GM23338 (cell line): ENCODE measurements at regions not wholly inside any gene's neighbourhood (a gene's known extent, or its start where the extent isn't known, plus 50 kb on each side); places are given as distances from the start of the nearest gene placed in this dataset.

Experiments
- ATAC-seq: fragments of 200-7000 bp; cut with Tn5 transposase; 3 replicates; pipeline ENCODE4 v1.9.1; 2020
- DNase-seq: peaks from one replicate; pipeline ENCODE4 v3.0.0-alpha.2; 2015; ENCODE audit warnings: low spot score
- H2AFZ ChIP-seq: fragments of 200-600 bp; sonication (generic); 2 replicates; pipeline ENCODE4 v1.8.0; 2016; ENCODE audit warnings: antibody characterized with exemption, mild to moderate bottlenecking, moderate library complexity
- H3F3A ChIP-seq: fragments of 200-600 bp; sonication (generic); replicated peaks from 2 replicates; pipeline ENCODE4 v1.8.0; 2017; ENCODE audit warnings: antibody characterized with exemption, mixed run types, low read depth
- H3K27ac ChIP-seq: fragments of 200-600 bp; sonication (generic); 2 replicates; pipeline ENCODE4 v1.6.1; 2016; ENCODE audit warnings: low read depth
- H3K27me3 ChIP-seq: fragments of 200-600 bp; sonication (generic); 2 replicates; pipeline ENCODE4 v1.8.0; 2016; ENCODE audit warnings: mild to moderate bottlenecking, mixed run types, moderate library complexity; ENCODE audit not compliant: insufficient read depth
- H3K36me3 ChIP-seq: fragments of 200-600 bp; sonication (generic); 2 replicates; pipeline ENCODE4 v1.8.0; 2016; ENCODE audit warnings: mild to moderate bottlenecking; ENCODE audit not compliant: insufficient read depth
- H3K4me1 ChIP-seq: fragments of 200-600 bp; sonication (generic); 2 replicates; pipeline ENCODE4 v1.8.0; 2016; ENCODE audit warnings: mild to moderate bottlenecking, moderate library complexity; ENCODE audit not compliant: insufficient read depth
- H3K4me2 ChIP-seq: fragments of 200-600 bp; sonication (generic); 2 replicates; pipeline ENCODE4 v1.7.1; 2017; ENCODE audit warnings: mixed run types
- H3K4me3 ChIP-seq: fragments of 200-600 bp; sonication (generic); 2 replicates; pipeline ENCODE4 v1.6.1; 2016; ENCODE audit warnings: mixed run types
- H3K79me2 ChIP-seq: fragments of 200-600 bp; sonication (generic); replicated peaks from 2 replicates; pipeline ENCODE4 v1.8.0; 2017; ENCODE audit warnings: mild to moderate bottlenecking; ENCODE audit not compliant: insufficient read depth
- H3K9me2 ChIP-seq: fragments of 200-600 bp; sonication (generic); 2 replicates; pipeline ENCODE4 v1.8.0; 2017; ENCODE audit not compliant: insufficient read depth
- H4K20me1 ChIP-seq: fragments of 200-600 bp; sonication (generic); replicated peaks from 2 replicates; pipeline ENCODE4 v1.8.0; 2017; ENCODE audit warnings: mild to moderate bottlenecking; ENCODE audit not compliant: insufficient read depth
- H3K27ac Mint-ChIP-seq: 2 replicates; pipeline ENCODE4 v1.8.0; 2020; ENCODE audit warnings: inconsistent platforms, mild to moderate bottlenecking, moderate library complexity, mixed read lengths
- H3K27me3 Mint-ChIP-seq: 3 replicates; pipeline ENCODE4 v1.8.0; 2022; ENCODE audit warnings: low read depth, mild to moderate bottlenecking, moderate library complexity, mixed read lengths, inconsistent platforms; ENCODE audit not compliant: insufficient read depth, poor library complexity
- H3K36me3 Mint-ChIP-seq: 3 replicates; pipeline ENCODE4 v1.8.0; 2021; ENCODE audit warnings: low read depth, mild to moderate bottlenecking, inconsistent platforms, moderate library complexity, mixed read lengths
- H3K4me1 Mint-ChIP-seq: 3 replicates; pipeline ENCODE4 v1.8.0; 2020; ENCODE audit warnings: mild to moderate bottlenecking, inconsistent platforms, mixed read lengths
- H3K4me3 Mint-ChIP-seq: 3 replicates; pipeline ENCODE4 v1.8.0; 2021; ENCODE audit warnings: moderate library complexity, mild to moderate bottlenecking, inconsistent platforms, mixed read lengths
- H3K9me3 Mint-ChIP-seq: 3 replicates; pipeline ENCODE4 v1.8.0; 2020; ENCODE audit warnings: moderate library complexity, mild to moderate bottlenecking, inconsistent platforms, mixed read lengths
- CREB1 ChIP-seq: fragments of 250-450 bp; sonication (Bioruptor Pico); IDR thresholded peaks from 2 replicates; pipeline ENCODE4 v1.5.0; 2020; ENCODE audit warnings: low read depth, mild to moderate bottlenecking, moderate library complexity
- EZH2 ChIP-seq: fragments of 200-600 bp; sonication (generic); IDR thresholded peaks from one replicate; pipeline ENCODE4 v1.8.0; 2017; ENCODE audit warnings: antibody characterized with exemption, mild to moderate bottlenecking, low read depth; ENCODE audit not compliant: unreplicated experiment
- EZH2phosphoT487 ChIP-seq: fragments of 200-600 bp; sonication (generic); IDR thresholded peaks from one replicate; pipeline ENCODE4 v1.8.1; 2018; ENCODE audit warnings: antibody characterized with exemption; ENCODE audit not compliant: unreplicated experiment
- JUNB ChIP-seq: IDR thresholded peaks from one replicate; pipeline ENCODE4 v1.6.1; 2016; ENCODE audit warnings: antibody characterized with exemption; ENCODE audit not compliant: unreplicated experiment
- POLR2AphosphoS5 ChIP-seq: IDR thresholded peaks from 2 replicates; pipeline ENCODE4 v1.6.1; 2016; ENCODE audit warnings: antibody characterized with exemption, low read depth
- ZNF114 ChIP-seq: fragments of 250-450 bp; sonication (Bioruptor Pico); IDR thresholded peaks from 2 replicates; pipeline ENCODE4 v1.5.0; 2020; ENCODE audit warnings: mild to moderate bottlenecking, moderate library complexity
- TF ChIP-seq, protein P1 (sequence below): IDR thresholded peaks from 2 replicates; pipeline ENCODE4 v1.6.1; 2016; ENCODE audit warnings: antibody characterized with exemption
- TF ChIP-seq, protein P2 (sequence below): IDR thresholded peaks from one replicate; pipeline ENCODE4 v1.6.1; 2018; ENCODE audit warnings: antibody characterized with exemption; ENCODE audit not compliant: unreplicated experiment
- TF ChIP-seq, protein P3 (sequence below): fragments of 250-450 bp; sonication (Bioruptor Pico); IDR thresholded peaks from 2 replicates; pipeline ENCODE4 v1.5.0; 2020; ENCODE audit warnings: mild to moderate bottlenecking, moderate library complexity
- TF ChIP-seq, protein P4 (sequence below), 2 experiments: fragments of 200-600 bp in 1 of 2; sonication (generic) in 1 of 2; conservative IDR thresholded peaks; 2 replicates each; pipeline versions ENCODE4 v1.5.1 to v1.6.1; 2016 to 2017; ENCODE audit warnings: antibody characterized with exemption in 2 of 2, low read depth in 2 of 2, mild to moderate bottlenecking in 2 of 2, moderate library complexity in 1 of 2

DNA sequence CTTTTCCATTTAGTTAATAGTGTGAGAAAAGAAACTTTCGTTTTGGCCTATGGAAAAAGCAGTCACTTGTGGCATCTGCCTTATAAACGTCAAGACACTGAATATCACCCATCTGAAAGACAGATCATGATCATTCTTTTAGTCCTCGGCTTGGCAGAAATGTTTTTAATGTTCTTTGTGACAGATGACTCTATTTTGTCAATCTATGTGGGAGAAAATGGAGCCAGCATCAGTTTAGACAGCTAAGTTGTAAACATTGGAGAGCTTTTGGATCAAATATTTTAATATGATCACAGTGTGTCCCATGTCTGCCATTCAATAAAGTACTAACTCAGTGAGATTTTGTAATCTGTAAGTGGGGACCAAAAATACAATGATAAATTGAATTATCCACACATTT, 85.1 kb upstream of the LUZP2 start:
- Histone ChIP-seq H3K36me3 (no peaks in the 10 kb centered on the region), H3K4me2 (no peak overlapping the region), H3F3A (no peaks in the 10 kb centered on the region), H2AFZ (no peak overlapping the region), H3K4me1 (no peaks in the 10 kb centered on the region), H3K4me3 (no peak overlapping the region), H4K20me1 (no peaks in the 10 kb centered on the region), H3K27me3 (no peaks in the 10 kb centered on the region), H3K79me2 (no peaks in the 10 kb centered on the region), H3K9me2 (no peaks in the 10 kb centered on the region), H3K27ac (no peak overlapping the region)
- peaks cover 8% of the 10 kb centered on the region for H3K9me3 Mint-ChIP-seq
- no peaks in the 10 kb centered on the region for H3K27me3 Mint-ChIP-seq
- H3K36me3 Mint-ChIP-seq: peaks cover 3% of the 10 kb centered on the region; the same call in 2 of the 3 replicates
- H3K4me1 Mint-ChIP-seq: no peaks in the 10 kb centered on the region; the same call in 2 of the 3 replicates
- ATAC-seq (no peak), DNase-seq (no peak)
- H3K27ac Mint-ChIP-seq: no peak overlapping the region
- no peak overlapping the region for H3K4me3 Mint-ChIP-seq
- TF ChIP-seq ZNF114 (CRISPR knock-in tag): no peak
- TF ChIP-seq EZH2: no peak
- no peak for TF ChIP-seq JUNB
- TF ChIP-seq, protein P1, sequence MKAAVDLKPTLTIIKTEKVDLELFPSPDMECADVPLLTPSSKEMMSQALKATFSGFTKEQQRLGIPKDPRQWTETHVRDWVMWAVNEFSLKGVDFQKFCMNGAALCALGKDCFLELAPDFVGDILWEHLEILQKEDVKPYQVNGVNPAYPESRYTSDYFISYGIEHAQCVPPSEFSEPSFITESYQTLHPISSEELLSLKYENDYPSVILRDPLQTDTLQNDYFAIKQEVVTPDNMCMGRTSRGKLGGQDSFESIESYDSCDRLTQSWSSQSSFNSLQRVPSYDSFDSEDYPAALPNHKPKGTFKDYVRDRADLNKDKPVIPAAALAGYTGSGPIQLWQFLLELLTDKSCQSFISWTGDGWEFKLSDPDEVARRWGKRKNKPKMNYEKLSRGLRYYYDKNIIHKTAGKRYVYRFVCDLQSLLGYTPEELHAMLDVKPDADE: no peak
- TF ChIP-seq, protein P2, sequence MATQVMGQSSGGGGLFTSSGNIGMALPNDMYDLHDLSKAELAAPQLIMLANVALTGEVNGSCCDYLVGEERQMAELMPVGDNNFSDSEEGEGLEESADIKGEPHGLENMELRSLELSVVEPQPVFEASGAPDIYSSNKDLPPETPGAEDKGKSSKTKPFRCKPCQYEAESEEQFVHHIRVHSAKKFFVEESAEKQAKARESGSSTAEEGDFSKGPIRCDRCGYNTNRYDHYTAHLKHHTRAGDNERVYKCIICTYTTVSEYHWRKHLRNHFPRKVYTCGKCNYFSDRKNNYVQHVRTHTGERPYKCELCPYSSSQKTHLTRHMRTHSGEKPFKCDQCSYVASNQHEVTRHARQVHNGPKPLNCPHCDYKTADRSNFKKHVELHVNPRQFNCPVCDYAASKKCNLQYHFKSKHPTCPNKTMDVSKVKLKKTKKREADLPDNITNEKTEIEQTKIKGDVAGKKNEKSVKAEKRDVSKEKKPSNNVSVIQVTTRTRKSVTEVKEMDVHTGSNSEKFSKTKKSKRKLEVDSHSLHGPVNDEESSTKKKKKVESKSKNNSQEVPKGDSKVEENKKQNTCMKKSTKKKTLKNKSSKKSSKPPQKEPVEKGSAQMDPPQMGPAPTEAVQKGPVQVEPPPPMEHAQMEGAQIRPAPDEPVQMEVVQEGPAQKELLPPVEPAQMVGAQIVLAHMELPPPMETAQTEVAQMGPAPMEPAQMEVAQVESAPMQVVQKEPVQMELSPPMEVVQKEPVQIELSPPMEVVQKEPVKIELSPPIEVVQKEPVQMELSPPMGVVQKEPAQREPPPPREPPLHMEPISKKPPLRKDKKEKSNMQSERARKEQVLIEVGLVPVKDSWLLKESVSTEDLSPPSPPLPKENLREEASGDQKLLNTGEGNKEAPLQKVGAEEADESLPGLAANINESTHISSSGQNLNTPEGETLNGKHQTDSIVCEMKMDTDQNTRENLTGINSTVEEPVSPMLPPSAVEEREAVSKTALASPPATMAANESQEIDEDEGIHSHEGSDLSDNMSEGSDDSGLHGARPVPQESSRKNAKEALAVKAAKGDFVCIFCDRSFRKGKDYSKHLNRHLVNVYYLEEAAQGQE: no peak
- TF ChIP-seq, protein P3, sequence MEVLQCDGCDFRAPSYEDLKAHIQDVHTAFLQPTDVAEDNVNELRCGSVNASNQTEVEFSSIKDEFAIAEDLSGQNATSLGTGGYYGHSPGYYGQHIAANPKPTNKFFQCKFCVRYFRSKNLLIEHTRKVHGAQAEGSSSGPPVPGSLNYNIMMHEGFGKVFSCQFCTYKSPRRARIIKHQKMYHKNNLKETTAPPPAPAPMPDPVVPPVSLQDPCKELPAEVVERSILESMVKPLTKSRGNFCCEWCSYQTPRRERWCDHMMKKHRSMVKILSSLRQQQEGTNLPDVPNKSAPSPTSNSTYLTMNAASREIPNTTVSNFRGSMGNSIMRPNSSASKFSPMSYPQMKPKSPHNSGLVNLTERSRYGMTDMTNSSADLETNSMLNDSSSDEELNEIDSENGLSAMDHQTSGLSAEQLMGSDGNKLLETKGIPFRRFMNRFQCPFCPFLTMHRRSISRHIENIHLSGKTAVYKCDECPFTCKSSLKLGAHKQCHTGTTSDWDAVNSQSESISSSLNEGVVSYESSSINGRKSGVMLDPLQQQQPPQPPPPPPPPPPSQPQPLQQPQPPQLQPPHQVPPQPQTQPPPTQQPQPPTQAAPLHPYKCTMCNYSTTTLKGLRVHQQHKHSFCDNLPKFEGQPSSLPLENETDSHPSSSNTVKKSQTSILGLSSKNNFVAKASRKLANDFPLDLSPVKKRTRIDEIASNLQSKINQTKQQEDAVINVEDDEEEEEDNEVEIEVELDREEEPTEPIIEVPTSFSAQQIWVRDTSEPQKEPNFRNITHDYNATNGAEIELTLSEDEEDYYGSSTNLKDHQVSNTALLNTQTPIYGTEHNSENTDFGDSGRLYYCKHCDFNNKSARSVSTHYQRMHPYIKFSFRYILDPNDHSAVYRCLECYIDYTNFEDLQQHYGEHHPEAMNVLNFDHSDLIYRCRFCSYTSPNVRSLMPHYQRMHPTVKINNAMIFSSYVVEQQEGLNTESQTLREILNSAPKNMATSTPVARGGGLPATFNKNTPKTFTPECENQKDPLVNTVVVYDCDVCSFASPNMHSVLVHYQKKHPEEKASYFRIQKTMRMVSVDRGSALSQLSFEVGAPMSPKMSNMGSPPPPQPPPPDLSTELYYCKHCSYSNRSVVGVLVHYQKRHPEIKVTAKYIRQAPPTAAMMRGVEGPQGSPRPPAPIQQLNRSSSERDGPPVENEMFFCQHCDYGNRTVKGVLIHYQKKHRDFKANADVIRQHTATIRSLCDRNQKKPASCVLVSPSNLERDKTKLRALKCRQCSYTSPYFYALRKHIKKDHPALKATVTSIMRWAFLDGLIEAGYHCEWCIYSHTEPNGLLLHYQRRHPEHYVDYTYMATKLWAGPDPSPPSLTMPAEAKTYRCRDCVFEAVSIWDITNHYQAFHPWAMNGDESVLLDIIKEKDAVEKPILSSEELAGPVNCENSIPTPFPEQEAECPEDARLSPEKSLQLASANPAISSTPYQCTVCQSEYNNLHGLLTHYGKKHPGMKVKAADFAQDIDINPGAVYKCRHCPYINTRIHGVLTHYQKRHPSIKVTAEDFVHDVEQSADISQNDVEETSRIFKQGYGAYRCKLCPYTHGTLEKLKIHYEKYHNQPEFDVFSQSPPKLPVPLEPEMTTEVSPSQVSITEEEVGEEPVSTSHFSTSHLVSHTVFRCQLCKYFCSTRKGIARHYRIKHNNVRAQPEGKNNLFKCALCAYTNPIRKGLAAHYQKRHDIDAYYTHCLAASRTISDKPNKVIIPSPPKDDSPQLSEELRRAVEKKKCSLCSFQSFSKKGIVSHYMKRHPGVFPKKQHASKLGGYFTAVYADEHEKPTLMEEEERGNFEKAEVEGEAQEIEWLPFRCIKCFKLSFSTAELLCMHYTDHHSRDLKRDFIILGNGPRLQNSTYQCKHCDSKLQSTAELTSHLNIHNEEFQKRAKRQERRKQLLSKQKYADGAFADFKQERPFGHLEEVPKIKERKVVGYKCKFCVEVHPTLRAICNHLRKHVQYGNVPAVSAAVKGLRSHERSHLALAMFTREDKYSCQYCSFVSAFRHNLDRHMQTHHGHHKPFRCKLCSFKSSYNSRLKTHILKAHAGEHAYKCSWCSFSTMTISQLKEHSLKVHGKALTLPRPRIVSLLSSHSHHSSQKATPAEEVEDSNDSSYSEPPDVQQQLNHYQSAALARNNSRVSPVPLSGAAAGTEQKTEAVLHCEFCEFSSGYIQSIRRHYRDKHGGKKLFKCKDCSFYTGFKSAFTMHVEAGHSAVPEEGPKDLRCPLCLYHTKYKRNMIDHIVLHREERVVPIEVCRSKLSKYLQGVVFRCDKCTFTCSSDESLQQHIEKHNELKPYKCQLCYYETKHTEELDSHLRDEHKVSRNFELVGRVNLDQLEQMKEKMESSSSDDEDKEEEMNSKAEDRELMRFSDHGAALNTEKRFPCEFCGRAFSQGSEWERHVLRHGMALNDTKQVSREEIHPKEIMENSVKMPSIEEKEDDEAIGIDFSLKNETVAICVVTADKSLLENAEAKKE (CRISPR knock-in tag): no peak
- TF ChIP-seq, protein P4, sequence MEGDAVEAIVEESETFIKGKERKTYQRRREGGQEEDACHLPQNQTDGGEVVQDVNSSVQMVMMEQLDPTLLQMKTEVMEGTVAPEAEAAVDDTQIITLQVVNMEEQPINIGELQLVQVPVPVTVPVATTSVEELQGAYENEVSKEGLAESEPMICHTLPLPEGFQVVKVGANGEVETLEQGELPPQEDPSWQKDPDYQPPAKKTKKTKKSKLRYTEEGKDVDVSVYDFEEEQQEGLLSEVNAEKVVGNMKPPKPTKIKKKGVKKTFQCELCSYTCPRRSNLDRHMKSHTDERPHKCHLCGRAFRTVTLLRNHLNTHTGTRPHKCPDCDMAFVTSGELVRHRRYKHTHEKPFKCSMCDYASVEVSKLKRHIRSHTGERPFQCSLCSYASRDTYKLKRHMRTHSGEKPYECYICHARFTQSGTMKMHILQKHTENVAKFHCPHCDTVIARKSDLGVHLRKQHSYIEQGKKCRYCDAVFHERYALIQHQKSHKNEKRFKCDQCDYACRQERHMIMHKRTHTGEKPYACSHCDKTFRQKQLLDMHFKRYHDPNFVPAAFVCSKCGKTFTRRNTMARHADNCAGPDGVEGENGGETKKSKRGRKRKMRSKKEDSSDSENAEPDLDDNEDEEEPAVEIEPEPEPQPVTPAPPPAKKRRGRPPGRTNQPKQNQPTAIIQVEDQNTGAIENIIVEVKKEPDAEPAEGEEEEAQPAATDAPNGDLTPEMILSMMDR (conservative IDR thresholded peaks at IDR 0.05; ENCODE audit: low read depth in 2 of 2): no peak
- no peak for TF ChIP-seq POLR2AphosphoS5
- no peak for TF ChIP-seq CREB1
- TF ChIP-seq EZH2phosphoT487: no peak
